ENCODE measurements at regions not wholly inside any gene's neighbourhood (a gene's known extent, or its start where the extent isn't known, plus 50 kb on each side); places are given as distances from the start of the nearest gene placed in this dataset.

GRCh38 chr5:89309268-89309667, 426.3 kb upstream of the MEF2C start:
- TF ChIP-seq CTCF (IDR thresholded peaks at IDR 0.05; ENCODE audit: poor library complexity) (no peak), EZH2 (IDR thresholded peaks at IDR 0.05; ENCODE audit: borderline replicate concordance) (no peak), EZH2phosphoT487 (IDR thresholded peaks at IDR 0.05; ENCODE audit: low read depth, severe bottlenecking, unreplicated experiment) (no peak)
